ENCODE measurements at regions not wholly inside any gene's neighbourhood (a gene's known extent, or its start where the extent isn't known, plus 50 kb on each side); places are given as distances from the start of the nearest gene placed in this dataset.
"Not testable (repeated sequence)": the region's sequence is repeated elsewhere in the genome, so short reads cannot be mapped to it uniquely, and the experiment has no call there.

DNA sequence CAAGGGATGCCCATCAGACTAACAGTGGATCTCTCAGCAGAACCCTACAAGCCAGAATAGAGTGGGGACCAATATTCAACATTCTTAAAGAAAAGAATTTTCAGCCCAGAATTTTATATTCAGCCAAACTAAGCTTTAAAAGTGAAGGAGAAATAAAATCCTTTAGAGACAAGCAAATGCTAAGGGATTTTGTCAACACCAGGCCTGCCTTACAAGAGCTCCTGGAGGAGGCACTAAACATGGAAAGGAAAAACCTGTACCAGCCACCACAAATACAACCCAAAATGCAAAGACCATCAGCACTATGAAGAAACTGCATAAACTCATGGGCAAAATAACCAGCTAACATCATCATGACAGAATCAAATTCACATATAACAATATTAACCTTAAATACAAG, 640.6 kb downstream of the SLC16A7 start:
- not testable (repeated sequence) for H3K4me3 ChIP-seq (ENCODE audit: low read length in 3 of 3); H3K27me3 ChIP-seq (ENCODE audit: control insufficient read depth in 3 of 3, insufficient read depth in 3 of 3, low read length in 3 of 3); H3K4me1 ChIP-seq (ENCODE audit: control insufficient read depth in 3 of 3, insufficient read depth in 3 of 3, low read length in 3 of 3); H3K9ac ChIP-seq (ENCODE audit: low read depth in 1 of 3, low read length in 3 of 3); H3K27ac ChIP-seq (ENCODE audit: low read depth, low read length); H3K9me3 ChIP-seq (ENCODE audit: control insufficient read depth in 3 of 3, low read length in 3 of 3); H3K36me3 ChIP-seq (ENCODE audit: control insufficient read depth in 3 of 3, insufficient read depth in 3 of 3, low read length in 3 of 3)

DNA sequence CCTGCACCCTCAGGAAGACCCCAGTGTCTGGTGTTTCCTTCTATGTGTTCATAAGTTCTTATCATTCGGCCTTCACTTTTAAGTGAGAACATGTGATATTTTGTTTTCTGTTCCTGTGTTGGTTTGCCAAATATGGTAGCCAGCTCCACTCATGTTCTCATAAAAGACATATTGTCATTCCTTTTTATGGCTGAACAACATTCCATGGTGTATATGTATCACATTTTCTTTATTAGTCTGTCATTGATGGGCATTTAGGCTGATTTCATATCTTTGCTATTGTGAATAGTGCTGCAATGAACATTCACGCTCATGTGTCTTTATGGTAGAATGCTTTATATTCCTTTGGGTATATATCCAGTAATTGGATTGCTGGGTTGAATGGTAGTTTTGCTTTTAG, 645.1 kb downstream of the SLC16A7 start:
- Histone ChIP-seq H3K27me3 (ENCODE audit: control insufficient read depth in 3 of 3, insufficient read depth in 3 of 3, low read length in 3 of 3) (no peaks in the 10 kb centered on the region), H3K9ac (ENCODE audit: low read depth in 1 of 3, low read length in 3 of 3) (no peak overlapping the region), H3K9me3 (ENCODE audit: control insufficient read depth in 3 of 3, low read length in 3 of 3) (no peaks in the 10 kb centered on the region), H3K27ac (ENCODE audit: low read depth, low read length) (no peak overlapping the region), H3K4me1 (ENCODE audit: control insufficient read depth in 3 of 3, insufficient read depth in 3 of 3, low read length in 3 of 3) (no peaks in the 10 kb centered on the region), H3K36me3 (ENCODE audit: control insufficient read depth in 3 of 3, insufficient read depth in 3 of 3, low read length in 3 of 3) (no peaks in the 10 kb centered on the region), H3K4me3 (ENCODE audit: low read length in 3 of 3) (no peak overlapping the region)

- Histone ChIP-seq H3K36me3 (ENCODE audit: control insufficient read depth in 3 of 3, insufficient read depth in 3 of 3, low read length in 3 of 3) (no peaks in the 10 kb centered on the region), H3K9ac (ENCODE audit: low read depth in 1 of 3, low read length in 3 of 3) (no peak overlapping the region), H3K4me1 (ENCODE audit: control insufficient read depth in 3 of 3, insufficient read depth in 3 of 3, low read length in 3 of 3) (no peaks in the 10 kb centered on the region), H3K27ac (ENCODE audit: low read depth, low read length) (no peak overlapping the region), H3K9me3 (ENCODE audit: control insufficient read depth in 3 of 3, low read length in 3 of 3) (peaks cover 0 to 3% (median 0%) of the 10 kb centered on the region in 3 donors), H3K4me3 (ENCODE audit: low read length in 3 of 3) (no peak overlapping the region), H3K27me3 (ENCODE audit: control insufficient read depth in 3 of 3, insufficient read depth in 3 of 3, low read length in 3 of 3) (no peaks in the 10 kb centered on the region)
Observed at GRCh38 chr12:60251091-60251490, 655.3 kb downstream of the SLC16A7 start.

- Histone ChIP-seq H3K36me3 (ENCODE audit: control insufficient read depth in 3 of 3, insufficient read depth in 3 of 3, low read length in 3 of 3) (no peaks in the 10 kb centered on the region), H3K9me3 (ENCODE audit: control insufficient read depth in 3 of 3, low read length in 3 of 3) (peaks cover 0 to 3% (median 0%) of the 10 kb centered on the region in 3 donors), H3K27me3 (ENCODE audit: control insufficient read depth in 3 of 3, insufficient read depth in 3 of 3, low read length in 3 of 3) (no peaks in the 10 kb centered on the region), H3K9ac (ENCODE audit: low read depth in 1 of 3, low read length in 3 of 3) (no peak overlapping the region), H3K27ac (ENCODE audit: low read depth, low read length) (no peak overlapping the region), H3K4me1 (ENCODE audit: control insufficient read depth in 3 of 3, insufficient read depth in 3 of 3, low read length in 3 of 3) (no peaks in the 10 kb centered on the region), H3K4me3 (ENCODE audit: low read length in 3 of 3) (no peak overlapping the region)
Observed at GRCh38 chr12:60252359-60253096, 656.7 kb downstream of the SLC16A7 start.

DNA sequence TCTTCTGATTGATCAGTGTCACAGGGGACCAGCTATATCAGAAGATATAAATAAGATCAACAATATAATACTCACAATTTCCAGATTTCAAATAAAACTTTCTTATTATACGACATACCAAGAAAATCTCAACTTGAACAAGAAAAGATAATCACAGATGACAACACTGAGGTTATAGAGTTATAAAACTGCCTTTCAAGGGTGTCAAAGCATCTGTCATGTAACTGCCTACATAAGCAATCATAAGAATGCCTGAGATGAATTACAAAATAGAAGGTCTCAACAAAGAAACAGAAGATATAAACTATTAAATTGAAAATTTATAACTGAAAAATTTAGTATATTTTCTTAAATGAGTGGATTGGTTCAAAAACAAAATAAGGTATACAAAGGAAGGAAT, 659.2 kb downstream of the SLC16A7 start:
- Histone ChIP-seq H3K4me1 (ENCODE audit: control insufficient read depth in 3 of 3, insufficient read depth in 3 of 3, low read length in 3 of 3) (no peaks in the 10 kb centered on the region), H3K27me3 (ENCODE audit: control insufficient read depth in 3 of 3, insufficient read depth in 3 of 3, low read length in 3 of 3) (no peaks in the 10 kb centered on the region), H3K4me3 (ENCODE audit: low read length in 3 of 3) (no peak overlapping the region), H3K9ac (ENCODE audit: low read depth in 1 of 3, low read length in 3 of 3) (no peak overlapping the region), H3K27ac (ENCODE audit: low read depth, low read length) (no peak overlapping the region), H3K9me3 (ENCODE audit: control insufficient read depth in 3 of 3, low read length in 3 of 3) (peaks cover 0 to 3% (median 0%) of the 10 kb centered on the region in 3 donors), H3K36me3 (ENCODE audit: control insufficient read depth in 3 of 3, insufficient read depth in 3 of 3, low read length in 3 of 3) (no peaks in the 10 kb centered on the region)

DNA sequence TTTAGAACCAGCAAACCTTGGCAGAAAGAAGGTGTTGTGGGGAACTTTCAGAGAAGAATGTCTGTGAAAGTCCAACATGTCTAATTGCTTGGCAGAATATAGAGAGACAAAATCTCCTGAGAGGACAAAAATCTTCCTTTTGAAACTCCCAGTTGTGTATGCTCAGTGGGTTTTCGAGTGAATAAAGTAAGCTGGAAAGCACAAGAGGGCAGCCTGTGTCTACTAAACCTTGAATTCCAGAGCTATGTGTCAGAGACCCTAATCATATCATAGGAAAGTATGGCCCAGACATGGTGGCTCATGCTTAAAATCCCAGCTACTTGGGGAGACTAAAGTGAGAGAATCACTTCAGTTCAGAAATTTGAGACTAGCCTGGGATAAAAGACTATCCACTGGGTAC, 661.2 kb downstream of the SLC16A7 start:
- Histone ChIP-seq H3K27me3 (ENCODE audit: control insufficient read depth in 3 of 3, insufficient read depth in 3 of 3, low read length in 3 of 3) (no peaks in the 10 kb centered on the region), H3K36me3 (ENCODE audit: control insufficient read depth in 3 of 3, insufficient read depth in 3 of 3, low read length in 3 of 3) (no peaks in the 10 kb centered on the region), H3K4me3 (ENCODE audit: low read length in 3 of 3) (no peak overlapping the region), H3K4me1 (ENCODE audit: control insufficient read depth in 3 of 3, insufficient read depth in 3 of 3, low read length in 3 of 3) (no peaks in the 10 kb centered on the region), H3K27ac (ENCODE audit: low read depth, low read length) (no peak overlapping the region), H3K9ac (ENCODE audit: low read depth in 1 of 3, low read length in 3 of 3) (no peak overlapping the region), H3K9me3 (ENCODE audit: control insufficient read depth in 3 of 3, low read length in 3 of 3) (peaks cover 0 to 3% (median 0%) of the 10 kb centered on the region in 3 donors)

- Histone ChIP-seq H3K4me1 (ENCODE audit: control insufficient read depth in 3 of 3, insufficient read depth in 3 of 3, low read length in 3 of 3) (no peaks in the 10 kb centered on the region), H3K27me3 (ENCODE audit: control insufficient read depth in 3 of 3, insufficient read depth in 3 of 3, low read length in 3 of 3) (no peaks in the 10 kb centered on the region), H3K9ac (ENCODE audit: low read depth in 1 of 3, low read length in 3 of 3) (no peak overlapping the region), H3K27ac (ENCODE audit: low read depth, low read length) (no peak overlapping the region), H3K36me3 (ENCODE audit: control insufficient read depth in 3 of 3, insufficient read depth in 3 of 3, low read length in 3 of 3) (no peaks in the 10 kb centered on the region), H3K9me3 (ENCODE audit: control insufficient read depth in 3 of 3, low read length in 3 of 3) (peaks cover 0 to under 1% (median 0%) of the 10 kb centered on the region in 3 donors), H3K4me3 (ENCODE audit: low read length in 3 of 3) (no peak overlapping the region)
Observed at GRCh38 chr12:60259225-60259624, 663.4 kb downstream of the SLC16A7 start.

DNA sequence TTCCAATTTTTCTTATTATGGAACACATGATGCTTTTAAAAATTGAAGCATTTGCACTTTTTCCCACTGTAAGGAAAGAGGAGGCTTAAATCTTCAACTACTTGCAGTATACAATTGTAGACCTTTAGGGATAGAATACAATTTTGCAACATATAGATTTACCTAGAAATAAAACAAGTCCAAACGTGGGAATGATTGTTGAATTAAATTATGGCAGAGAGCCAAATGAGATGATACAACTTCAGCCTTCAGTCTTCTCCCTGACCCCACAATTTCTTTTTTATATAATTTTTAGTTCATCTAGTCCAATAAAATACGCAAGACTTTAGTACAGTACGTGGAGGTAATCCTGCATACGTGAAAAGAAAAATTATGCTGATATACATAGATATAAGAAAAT, 666.5 kb downstream of the SLC16A7 start:
- Histone ChIP-seq H3K9ac (ENCODE audit: low read depth in 1 of 3, low read length in 3 of 3) (no peak overlapping the region), H3K27ac (ENCODE audit: low read depth, low read length) (no peak overlapping the region)

DNA sequence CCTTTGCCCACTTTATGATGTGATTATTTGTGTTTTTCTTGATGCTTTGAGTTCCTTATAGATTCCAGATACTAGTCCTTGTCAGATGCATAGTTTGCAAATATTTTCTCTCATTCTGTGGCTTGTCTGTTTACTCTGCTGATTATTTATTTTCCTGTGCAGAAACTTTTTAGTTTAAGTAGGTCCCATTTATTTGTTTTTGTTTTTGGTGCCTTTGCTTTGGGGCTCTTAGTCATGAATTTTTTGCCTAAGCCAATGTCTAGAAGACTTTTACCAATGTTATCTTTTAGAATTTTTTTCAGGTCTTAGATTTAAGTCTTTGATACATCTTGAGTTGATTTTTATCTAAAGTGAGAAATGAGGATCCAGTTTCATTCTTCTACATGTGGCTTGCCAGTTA, 667.3 kb downstream of the SLC16A7 start:
- no peaks in the 10 kb centered on the region for H3K36me3 ChIP-seq (ENCODE audit: control insufficient read depth in 3 of 3, insufficient read depth in 3 of 3, low read length in 3 of 3)
- H3K27ac ChIP-seq (ENCODE audit: low read depth, low read length), result no peak overlapping the region
- no peak overlapping the region for H3K4me3 ChIP-seq (ENCODE audit: low read length in 3 of 3)
- H3K4me1 ChIP-seq (ENCODE audit: control insufficient read depth in 3 of 3, insufficient read depth in 3 of 3, low read length in 3 of 3), result no peaks in the 10 kb centered on the region
- H3K9ac ChIP-seq (ENCODE audit: low read depth in 1 of 3, low read length in 3 of 3), result no peak overlapping the region
- H3K27me3 ChIP-seq (ENCODE audit: control insufficient read depth in 3 of 3, insufficient read depth in 3 of 3, low read length in 3 of 3), result no peaks in the 10 kb centered on the region
- no peaks in the 10 kb centered on the region for H3K9me3 ChIP-seq (ENCODE audit: control insufficient read depth in 3 of 3, low read length in 3 of 3)

More for the DNA sequence above, 666.5 kb downstream of the SLC16A7 start:
- H3K36me3 ChIP-seq (ENCODE audit: control insufficient read depth in 3 of 3, insufficient read depth in 3 of 3, low read length in 3 of 3), result no peaks in the 10 kb centered on the region
- H3K27me3 ChIP-seq (ENCODE audit: control insufficient read depth in 3 of 3, insufficient read depth in 3 of 3, low read length in 3 of 3), result no peaks in the 10 kb centered on the region
- H3K4me3 ChIP-seq (ENCODE audit: low read length in 3 of 3), result no peak overlapping the region
- H3K9me3 ChIP-seq (ENCODE audit: control insufficient read depth in 3 of 3, low read length in 3 of 3), result no peaks in the 10 kb centered on the region
- no peaks in the 10 kb centered on the region for H3K4me1 ChIP-seq (ENCODE audit: control insufficient read depth in 3 of 3, insufficient read depth in 3 of 3, low read length in 3 of 3)

DNA sequence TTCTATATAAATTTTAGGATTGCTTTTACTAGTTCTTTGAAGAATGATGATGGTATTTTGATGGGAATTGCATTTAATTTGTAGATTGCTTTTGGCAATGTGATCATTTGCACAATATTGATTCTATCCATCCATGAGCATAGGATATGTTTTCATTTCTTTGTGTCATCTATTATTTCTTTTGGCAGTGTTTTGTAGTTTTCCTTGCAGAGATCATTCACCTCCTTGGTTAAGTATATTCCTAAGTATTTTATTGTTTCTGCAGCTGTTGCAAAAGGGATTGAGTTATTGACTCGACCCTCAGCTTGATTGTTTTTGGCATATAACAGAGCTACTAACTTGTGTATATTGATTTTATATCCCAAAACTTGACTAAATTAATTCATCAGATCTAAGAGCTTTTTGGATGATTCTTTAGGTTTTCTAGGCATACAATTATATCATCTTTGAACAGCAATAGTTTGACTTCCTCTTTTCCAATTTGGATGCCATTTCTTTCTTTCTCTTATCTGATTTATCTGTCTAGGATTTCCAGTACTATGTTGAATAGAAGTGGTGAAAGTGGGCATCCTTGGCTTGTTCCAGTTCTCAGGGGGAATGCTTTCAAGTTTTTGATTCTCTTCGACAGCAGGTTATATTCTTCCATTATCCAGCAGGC, 668.1 kb downstream of the SLC16A7 start:
- Histone ChIP-seq H3K4me1 (ENCODE audit: control insufficient read depth in 3 of 3, insufficient read depth in 3 of 3, low read length in 3 of 3) (no peaks in the 10 kb centered on the region), H3K27me3 (ENCODE audit: control insufficient read depth in 3 of 3, insufficient read depth in 3 of 3, low read length in 3 of 3) (no peaks in the 10 kb centered on the region), H3K9ac (ENCODE audit: low read depth in 1 of 3, low read length in 3 of 3) (no peak overlapping the region), H3K27ac (ENCODE audit: low read depth, low read length) (no peak overlapping the region), H3K36me3 (ENCODE audit: control insufficient read depth in 3 of 3, insufficient read depth in 3 of 3, low read length in 3 of 3) (no peaks in the 10 kb centered on the region), H3K4me3 (ENCODE audit: low read length in 3 of 3) (no peak overlapping the region), H3K9me3 (ENCODE audit: control insufficient read depth in 3 of 3, low read length in 3 of 3) (no peaks in the 10 kb centered on the region)

Data from skeletal muscle tissue (tissue), 3 donors.